ENCODE measurements at regions not wholly inside any gene's neighbourhood (a gene's known extent, or its start where the extent isn't known, plus 50 kb on each side); places are given as distances from the start of the nearest gene placed in this dataset.

- TF ChIP-seq, protein P1, sequence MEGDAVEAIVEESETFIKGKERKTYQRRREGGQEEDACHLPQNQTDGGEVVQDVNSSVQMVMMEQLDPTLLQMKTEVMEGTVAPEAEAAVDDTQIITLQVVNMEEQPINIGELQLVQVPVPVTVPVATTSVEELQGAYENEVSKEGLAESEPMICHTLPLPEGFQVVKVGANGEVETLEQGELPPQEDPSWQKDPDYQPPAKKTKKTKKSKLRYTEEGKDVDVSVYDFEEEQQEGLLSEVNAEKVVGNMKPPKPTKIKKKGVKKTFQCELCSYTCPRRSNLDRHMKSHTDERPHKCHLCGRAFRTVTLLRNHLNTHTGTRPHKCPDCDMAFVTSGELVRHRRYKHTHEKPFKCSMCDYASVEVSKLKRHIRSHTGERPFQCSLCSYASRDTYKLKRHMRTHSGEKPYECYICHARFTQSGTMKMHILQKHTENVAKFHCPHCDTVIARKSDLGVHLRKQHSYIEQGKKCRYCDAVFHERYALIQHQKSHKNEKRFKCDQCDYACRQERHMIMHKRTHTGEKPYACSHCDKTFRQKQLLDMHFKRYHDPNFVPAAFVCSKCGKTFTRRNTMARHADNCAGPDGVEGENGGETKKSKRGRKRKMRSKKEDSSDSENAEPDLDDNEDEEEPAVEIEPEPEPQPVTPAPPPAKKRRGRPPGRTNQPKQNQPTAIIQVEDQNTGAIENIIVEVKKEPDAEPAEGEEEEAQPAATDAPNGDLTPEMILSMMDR (IDR thresholded peaks at IDR 0.05) = no peak
- TF ChIP-seq POLR2A (IDR thresholded peaks at IDR 0.05) (no peak), POLR2AphosphoS5 (IDR thresholded peaks at IDR 0.05) (no peak), EP300 (IDR thresholded peaks at IDR 0.05) (no peak)
These were observed 279.9 kb upstream of the COX7C start for GRCh38 chr5:86337667-86338460.
